IMR-90 (cell line): ENCODE measurements at regions not wholly inside any gene's neighbourhood (a gene's known extent, or its start where the extent isn't known, plus 50 kb on each side); places are given as distances from the start of the nearest gene placed in this dataset.

Source experiments
- ATAC-seq: fragments of 200-7000 bp; cut with Tn5 transposase; 2 replicates; pipeline ENCODE4 v1.9.1; 2020; ENCODE audit warnings: low read depth, mild to moderate bottlenecking, moderate library complexity
- BruUV-seq: library from RNA; stranded (reverse); fragments of 400-500 nt; replicated peaks from 2 replicates; lab custom pipeline; 2021; lab: Mats Ljungman, UMichigan
- CTCF ChIA-PET: fragments of 300-600 bp; formaldehyde crosslinking; extraction: SDS; loops from one replicate; lab custom pipeline; 2021; ENCODE audit warnings: antibody characterized with exemption; lab: Yijun Ruan, JAX
- POLR2A ChIA-PET: fragments of 300-600 bp; sonication (Branson Sonifier 250); formaldehyde crosslinking; loops from one replicate; lab custom pipeline; 2022; ENCODE audit warnings: antibody characterized with exemption; ENCODE audit not compliant: unreplicated experiment; lab: Charles Lee
- DNase-seq: peaks from one replicate; pipeline ENCODE4 v3.0.0; 2013
- H2AFZ ChIP-seq: replicated peaks from 2 replicates; pipeline ENCODE3; 2013; ENCODE audit warnings: low read length, mild to moderate bottlenecking; ENCODE audit not compliant: poor library complexity
- H2AK5ac ChIP-seq: 2 replicates; pipeline ENCODE4 v1.6.1; 2013; ENCODE audit warnings: low read depth, low read length, inconsistent platforms
- H2AK9ac ChIP-seq: replicated peaks from 2 replicates; pipeline ENCODE3; 2013; ENCODE audit warnings: mild to moderate bottlenecking, low read depth, low read length, moderate library complexity; ENCODE audit not compliant: poor library complexity
- H2BK120ac ChIP-seq: 2 replicates; pipeline ENCODE4 v1.6.1; 2013; ENCODE audit warnings: low read depth, low read length, inconsistent platforms
- H2BK15ac ChIP-seq: 3 replicates; pipeline ENCODE4 v1.6.1; 2013; ENCODE audit warnings: low read depth, low read length, inconsistent platforms
- H2BK20ac ChIP-seq: 2 replicates; pipeline ENCODE4 v1.6.1; 2013; ENCODE audit warnings: low read depth, mild to moderate bottlenecking, inconsistent platforms, low read length, moderate library complexity
- H2BK5ac ChIP-seq: 2 replicates; pipeline ENCODE4 v1.6.1; 2013; ENCODE audit warnings: mild to moderate bottlenecking, low read depth, low read length, inconsistent platforms; ENCODE audit not compliant: poor library complexity, severe bottlenecking
- H3K14ac ChIP-seq: replicated peaks from 2 replicates; pipeline ENCODE4 v1.6.1; 2013; ENCODE audit warnings: low read depth, low read length, inconsistent platforms
- H3K18ac ChIP-seq: 2 replicates; pipeline ENCODE4 v1.6.1; 2013; ENCODE audit warnings: low read depth, low read length, control low read depth
- H3K23ac ChIP-seq: 2 replicates; pipeline ENCODE4 v1.6.1; 2013; ENCODE audit warnings: low read depth, low read length, inconsistent platforms
- H3K27ac ChIP-seq: 2 replicates; pipeline ENCODE4 v1.5.1; 2013; ENCODE audit warnings: mild to moderate bottlenecking, control low read depth, low read length; ENCODE audit not compliant: insufficient read depth
- H3K27me3 ChIP-seq: 2 replicates; pipeline ENCODE4 v1.6.1; 2013; ENCODE audit warnings: low read length; ENCODE audit not compliant: control insufficient read depth, insufficient read depth
- H3K36me3 ChIP-seq: 2 replicates; pipeline ENCODE4 v1.6.1; 2013; ENCODE audit warnings: low read length, mixed read lengths; ENCODE audit not compliant: control insufficient read depth, insufficient read depth
- H3K4ac ChIP-seq: 2 replicates; pipeline ENCODE4 v1.6.1; 2013; ENCODE audit warnings: low read depth, low read length, inconsistent platforms
- H3K4me1 ChIP-seq: 2 replicates; pipeline ENCODE4 v1.6.1; 2013; ENCODE audit warnings: low read length, mixed read lengths; ENCODE audit not compliant: control insufficient read depth, insufficient read depth
- H3K4me2 ChIP-seq: 2 replicates; pipeline ENCODE4 v1.6.1; 2013; ENCODE audit warnings: low read depth, mild to moderate bottlenecking, control low read depth, low read length, moderate library complexity
- H3K4me3 ChIP-seq: 2 replicates; pipeline ENCODE4 v1.5.1; 2013; ENCODE audit warnings: low read depth, mild to moderate bottlenecking, control low read depth, low read length, moderate library complexity; ENCODE audit not compliant: insufficient read depth
- H3K56ac ChIP-seq: 2 replicates; pipeline ENCODE4 v1.6.1; 2013; ENCODE audit warnings: low read length, inconsistent platforms; ENCODE audit not compliant: insufficient read depth; ENCODE audit errors: extremely low read depth
- H3K79me1 ChIP-seq, 2 experiments: 2 replicates each; pipeline ENCODE4 v1.6.1; 2013; ENCODE audit warnings: low read length in 2 of 2, inconsistent platforms in 1 of 2, low read depth in 1 of 2
- H3K9ac ChIP-seq: 2 replicates; pipeline ENCODE4 v1.6.1; 2013; ENCODE audit warnings: low read depth, low read length, control low read depth
- H3K9me1 ChIP-seq: 2 replicates; pipeline ENCODE4 v1.6.1; 2013; ENCODE audit warnings: low read length, inconsistent platforms; ENCODE audit not compliant: insufficient read depth
- H3K9me3 ChIP-seq: 2 replicates; pipeline ENCODE4 v1.6.1; 2013; ENCODE audit warnings: low read length; ENCODE audit not compliant: control insufficient read depth, insufficient read depth
- H4K20me1 ChIP-seq: 2 replicates; pipeline ENCODE4 v1.6.1; 2013; ENCODE audit warnings: low read length, inconsistent platforms; ENCODE audit not compliant: insufficient read depth
- H4K5ac ChIP-seq: 2 replicates; pipeline ENCODE4 v1.6.1; 2013; ENCODE audit warnings: mild to moderate bottlenecking, low read depth, low read length, control low read depth
- H4K8ac ChIP-seq, 2 experiments: 2 replicates each; pipeline ENCODE4 v1.6.1; 2013; ENCODE audit warnings: low read depth in 2 of 2, low read length in 2 of 2, control low read depth in 1 of 2, inconsistent platforms in 1 of 2
- H4K91ac ChIP-seq: 2 replicates; pipeline ENCODE4 v1.6.1; 2013; ENCODE audit warnings: low read depth, low read length, inconsistent platforms; ENCODE audit not compliant: insufficient read depth
- CEBPB ChIP-seq: IDR thresholded peaks from 2 replicates; pipeline ENCODE4 v1.6.1; 2012; ENCODE audit warnings: low read depth, low read length, improper control_type of control experiment
- ELK1 ChIP-seq: fragments of 150-350 bp; IDR thresholded peaks from 2 replicates; pipeline ENCODE4 v1.6.1; 2016; ENCODE audit warnings: low read depth, mild to moderate bottlenecking, low read length, moderate library complexity, borderline replicate concordance
- MAFK ChIP-seq: IDR thresholded peaks from 2 replicates; pipeline ENCODE4 v1.6.1; 2012; ENCODE audit warnings: low read depth, low read length, improper control_type of control experiment
- NFE2L2 ChIP-seq: fragments of 150-350 bp; IDR thresholded peaks from 2 replicates; pipeline ENCODE4 v1.6.1; 2016; ENCODE audit warnings: low read depth, mild to moderate bottlenecking, low read length
- RAD21 ChIP-seq: IDR thresholded peaks from 2 replicates; pipeline ENCODE4 v1.6.1; 2012; ENCODE audit warnings: low read length, improper control_type of control experiment
- RFX5 ChIP-seq: IDR thresholded peaks from 2 replicates; pipeline ENCODE4 v1.8.0; 2012; ENCODE audit warnings: low read depth, mild to moderate bottlenecking, low read length, moderate library complexity
- WGBS, 2 experiments: methylation state at CpG; one replicate each; pipeline versions ENCODE4 v1.1.5 to v1.1.7; 2013; ENCODE audit warnings: missing lambda C conversion rate in 2 of 2; ENCODE audit not compliant: insufficient read length in 1 of 2; ENCODE audit errors: extremely low coverage in 2 of 2; 5-methylcytosine and 5-hydroxymethylcytosine counted together
- dilution Hi-C: fragments of 300-500 bp; cut with HindIII; formaldehyde crosslinking; loops from one replicate; pipeline ENCODE4 v1.14.3; 2018; ENCODE audit warnings: low sequenced_read_pairs; ENCODE audit not compliant: unreplicated experiment
- in situ Hi-C: fragments of 300-500 bp; cut with MboI; formaldehyde crosslinking; loops from 3 replicates; pipeline ENCODE4 v1.14.3; 2019; ENCODE audit warnings: low sequenced_read_pairs, inconsistent platforms, mixed read lengths
- intact Hi-C: fragments of 100-400 bp; cut with micrococcal nuclease; formaldehyde crosslinking; loops from 2 replicates; pipeline ENCODE4 v1.10.0; 2022

GRCh38 chr3:102248981-102249705, 185.7 kb upstream of the ZPLD1 start:
- H3K14ac ChIP-seq, result no peak overlapping the region
- DNase-seq, result no peak
- no peak for TF ChIP-seq RFX5
- TF ChIP-seq ELK1, result no peak
- no peak for TF ChIP-seq RAD21
- no peak for TF ChIP-seq MAFK
- no peak for TF ChIP-seq CEBPB
- no peak for TF ChIP-seq NFE2L2
- H2AFZ ChIP-seq, result no peak overlapping the region
- H2BK5ac ChIP-seq, result no peak overlapping the region
- H3K18ac ChIP-seq, result no peak overlapping the region
- H3K27ac ChIP-seq, result no peak overlapping the region
- no peaks in the 10 kb centered on the region for H3K36me3 ChIP-seq
- no peak overlapping the region for H4K5ac ChIP-seq
- H2BK20ac ChIP-seq, result no peak overlapping the region
- no peak overlapping the region for H3K56ac ChIP-seq
- BruUV-seq, result no TSS peak
- H4K8ac ChIP-seq, result no peak overlapping the region
- H3K79me1 ChIP-seq, result no peaks in the 10 kb centered on the region
- ATAC-seq, result no peak
- no peak overlapping the region for H2AK9ac ChIP-seq
- no peak overlapping the region for H3K4ac ChIP-seq
- H3K4me3 ChIP-seq, result no peak overlapping the region
- no peak overlapping the region for H3K4me2 ChIP-seq
- dilution Hi-C loops, result loop anchor here (25.0 kb wide), 1 partner anchor 288 kb away; no protein-coding TSS in a partner anchor
- no peak overlapping the region for H2BK15ac ChIP-seq
- in situ Hi-C loops, result no loop called here
- peaks cover 2% of the 10 kb centered on the region; the same call in 1 of the 2 replicates for H3K27me3 ChIP-seq
- H4K91ac ChIP-seq, result no peak overlapping the region
- no peak overlapping the region for H2AK5ac ChIP-seq
- H3K4me1 ChIP-seq, result no peaks in the 10 kb centered on the region
- no peaks in the 10 kb centered on the region for H3K9me3 ChIP-seq
- ChIA-PET POLR2A (interaction anchor here (0.6 kb wide), 1 partner anchor 264 kb away, joined by 9 read pairs; no protein-coding TSS in a partner anchor), CTCF (interaction anchor here (0.9 kb wide), 1 partner anchor 14 kb away, joined by 3 read pairs; no protein-coding TSS in a partner anchor)
- H3K9ac ChIP-seq, result no peak overlapping the region
- no CpG with 5 or more reads among the region's 2 CpGs for WGBS, 2 experiments
- H3K9me1 ChIP-seq, result no peaks in the 10 kb centered on the region
- intact Hi-C loops, result no loop called here
- H4K20me1 ChIP-seq, result no peaks in the 10 kb centered on the region
- H3K23ac ChIP-seq, result no peak overlapping the region
- no peak overlapping the region for H2BK120ac ChIP-seq
